NCI-H748 (cell line): ENCODE measurements at regions not wholly inside any gene's neighbourhood (a gene's known extent, or its start where the extent isn't known, plus 50 kb on each side); places are given as distances from the start of the nearest gene placed in this dataset.
"Not testable (repeated sequence)": the region's sequence is repeated elsewhere in the genome, so short reads cannot be mapped to it uniquely, and the experiment has no call there.

Source experiments
- DNase-seq: peaks from one replicate; lab custom pipeline; 2025; ENCODE audit not compliant: unreplicated experiment; lab: John Stamatoyannopoulos, UW

DNA sequence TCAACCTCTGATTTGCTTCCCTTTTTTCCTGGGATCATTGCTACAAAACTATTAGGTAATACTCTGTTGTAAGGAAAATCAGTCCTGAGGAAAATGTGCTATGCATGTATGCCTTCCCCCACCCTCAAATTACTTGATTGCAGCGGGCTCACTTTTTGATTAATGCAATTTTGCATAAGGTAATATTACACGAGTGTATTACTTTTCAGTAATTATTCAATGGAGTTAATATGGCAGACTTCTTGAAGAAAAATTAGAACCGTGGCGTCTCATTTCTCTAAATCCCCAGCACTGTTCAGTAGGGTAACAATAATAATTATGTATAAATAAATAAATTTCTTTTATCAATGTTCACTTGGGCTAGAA lies 527.6 kb upstream of the FANCL start:
- no peak for DNase-seq

DNA sequence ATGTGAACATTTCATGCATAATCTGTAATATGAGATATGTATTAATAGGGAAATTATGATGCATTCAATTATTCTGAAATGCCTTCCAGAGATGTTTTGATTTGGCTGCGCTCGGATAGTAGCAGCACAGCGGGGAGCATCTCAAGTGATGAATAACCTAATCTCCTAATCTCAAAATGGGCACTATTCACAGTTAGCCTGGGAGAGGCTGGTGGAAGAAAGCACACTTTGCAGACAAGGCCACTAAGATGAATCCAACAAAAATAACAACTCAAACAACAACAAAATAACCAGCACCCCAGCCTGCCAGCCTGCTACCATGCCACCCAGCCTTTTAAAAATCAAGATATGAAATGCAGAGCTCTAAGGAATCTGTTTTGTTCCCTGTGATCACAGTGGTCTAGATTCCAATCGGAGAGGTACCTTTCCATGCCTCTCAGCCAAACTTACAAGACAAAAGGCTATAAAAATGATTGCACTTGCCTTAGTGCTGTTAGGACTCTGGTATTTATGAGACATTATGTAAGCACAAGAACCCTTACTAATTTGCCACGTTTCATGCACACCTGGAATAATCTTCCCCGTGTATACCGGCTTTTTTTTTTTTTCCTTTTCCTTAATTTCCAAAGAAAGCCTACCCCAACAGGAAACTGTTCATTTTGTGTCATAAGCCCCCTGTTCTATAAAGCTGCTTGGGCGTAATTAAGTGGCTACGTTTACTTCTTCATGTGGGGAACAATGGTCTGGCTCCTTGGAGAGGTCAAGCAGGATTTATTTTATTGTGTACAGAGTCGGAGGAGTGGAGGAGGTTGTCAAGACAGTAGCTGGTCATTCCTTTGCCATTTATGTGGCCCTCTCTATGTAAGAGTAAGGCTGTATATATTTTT lies 526.9 kb upstream of the FANCL start:
- DNase-seq: peak; percentile 12

DNA sequence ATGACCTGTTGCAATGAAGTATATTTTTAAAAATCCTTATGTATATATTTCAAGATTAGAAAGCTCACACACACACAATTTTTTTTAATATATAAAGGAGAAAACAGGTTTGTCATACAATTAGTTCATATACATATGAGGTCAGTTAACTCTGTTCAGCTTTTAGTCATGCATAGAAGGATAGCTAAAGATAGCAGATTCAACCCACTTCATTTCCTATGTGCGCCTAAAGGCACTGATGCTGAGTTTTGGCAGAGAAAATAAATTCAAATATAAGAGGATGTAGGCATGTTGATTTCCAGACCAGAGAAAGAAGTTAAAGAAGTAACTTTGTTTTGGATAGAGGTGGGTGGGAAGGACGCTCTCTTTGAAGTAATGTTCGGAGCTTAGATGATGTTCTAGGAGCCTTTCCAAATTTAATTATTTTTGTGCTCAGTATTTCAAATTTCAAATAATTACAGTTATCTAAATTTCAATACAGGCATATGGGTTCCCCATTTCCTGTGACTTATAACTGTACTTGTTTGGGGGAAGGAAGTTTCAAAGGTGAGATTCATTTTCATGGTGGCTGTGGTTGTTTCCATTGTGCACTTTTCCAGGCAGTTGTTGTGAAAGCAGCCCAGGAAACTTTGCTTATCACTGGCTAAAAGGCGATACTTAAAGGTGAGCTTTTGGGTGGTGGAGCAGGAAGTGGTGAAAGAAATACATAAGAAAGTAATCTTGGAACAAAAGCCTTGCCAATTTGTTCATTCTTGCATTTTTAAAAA lies 523.4 kb upstream of the FANCL start:
- no peak for DNase-seq

DNA sequence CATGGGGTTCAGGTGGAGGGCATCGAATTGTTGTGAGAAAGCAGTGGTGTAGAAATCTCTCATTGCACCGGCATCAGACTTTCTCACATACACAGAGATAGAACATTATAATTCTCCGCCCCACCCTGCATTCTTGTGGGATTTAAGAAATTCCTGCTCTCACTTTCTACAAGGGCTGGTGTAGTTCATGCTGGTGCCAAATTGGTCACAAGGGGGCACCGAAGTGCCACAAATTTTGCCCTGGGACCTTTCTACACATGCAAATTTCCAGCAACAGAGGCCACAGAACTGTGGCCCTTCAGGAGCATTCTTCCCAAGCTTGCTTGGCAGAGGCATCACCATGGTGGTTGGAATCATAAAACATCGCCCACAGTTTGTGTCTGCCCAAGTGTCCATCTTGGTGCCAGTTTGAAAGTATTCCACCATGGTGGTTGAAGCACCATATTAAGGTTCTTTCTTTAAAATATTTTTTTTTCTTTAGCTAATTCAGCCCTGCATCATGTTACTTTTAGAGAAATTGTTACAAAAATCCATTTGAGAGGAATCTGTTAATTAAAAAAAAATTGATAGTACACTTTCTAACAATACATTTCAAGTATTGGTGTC lies 521.2 kb upstream of the FANCL start:
- DNase-seq: peak; percentile 53

DNA sequence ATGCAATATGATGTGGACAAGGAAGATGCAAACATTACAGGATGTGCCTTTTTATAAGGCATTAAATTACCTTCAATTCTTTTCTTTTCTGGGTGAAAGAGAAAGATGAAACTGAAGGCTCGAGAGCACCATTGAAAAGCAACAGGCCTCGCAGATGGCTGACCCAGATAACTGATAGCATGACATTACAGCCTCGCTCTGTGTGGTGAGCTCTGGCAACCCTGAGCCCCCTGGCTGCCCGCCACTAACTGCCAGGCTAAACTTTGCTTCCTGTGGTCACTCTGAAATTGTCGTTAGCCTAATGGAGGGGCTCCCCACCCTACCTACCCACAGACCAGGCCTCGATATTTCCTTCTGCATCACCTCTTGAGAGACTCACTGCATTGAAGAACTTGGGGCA lies 516.8 kb upstream of the FANCL start:
- no peak for DNase-seq

DNA sequence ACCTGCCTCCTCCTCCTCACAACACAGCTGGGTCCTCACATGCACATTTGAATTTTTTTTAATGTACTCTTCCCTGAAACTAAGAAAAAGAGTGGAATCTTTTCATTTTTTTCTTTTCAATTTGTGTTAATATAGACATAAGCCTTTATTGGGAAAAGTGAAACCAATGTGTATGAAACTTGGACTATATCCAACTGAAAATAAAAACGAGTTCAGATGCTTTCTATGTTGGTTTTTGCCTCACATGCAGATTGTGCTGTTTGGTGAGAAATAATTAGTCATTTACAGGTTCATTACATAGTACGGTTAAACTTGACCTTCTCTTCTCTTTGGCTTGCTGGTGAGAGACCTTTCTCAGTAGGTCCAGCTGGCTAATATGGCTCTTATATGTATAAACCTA lies 515.2 kb upstream of the FANCL start:
- DNase-seq: no peak

DNA sequence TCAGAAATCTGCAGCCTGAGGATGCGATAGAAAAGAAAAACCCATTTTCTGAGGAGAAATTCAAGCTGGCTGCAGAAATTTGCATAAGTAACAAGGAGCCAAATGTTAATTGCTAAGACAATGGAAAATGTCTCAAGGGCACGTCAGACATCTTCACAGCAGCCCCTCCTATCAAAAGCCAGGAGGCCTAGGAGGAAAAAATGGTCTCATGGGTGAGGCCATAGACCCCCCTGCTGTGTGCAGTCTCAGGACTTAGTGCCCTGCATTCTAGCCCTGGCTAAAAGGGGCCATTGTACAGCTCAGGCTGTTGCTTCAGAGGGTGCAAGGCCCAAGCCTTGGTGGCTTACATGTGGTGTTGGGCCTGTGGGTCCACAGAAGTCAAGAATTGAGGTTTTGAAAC lies 511.4 kb upstream of the FANCL start:
- DNase-seq: not testable (repeated sequence)

DNA sequence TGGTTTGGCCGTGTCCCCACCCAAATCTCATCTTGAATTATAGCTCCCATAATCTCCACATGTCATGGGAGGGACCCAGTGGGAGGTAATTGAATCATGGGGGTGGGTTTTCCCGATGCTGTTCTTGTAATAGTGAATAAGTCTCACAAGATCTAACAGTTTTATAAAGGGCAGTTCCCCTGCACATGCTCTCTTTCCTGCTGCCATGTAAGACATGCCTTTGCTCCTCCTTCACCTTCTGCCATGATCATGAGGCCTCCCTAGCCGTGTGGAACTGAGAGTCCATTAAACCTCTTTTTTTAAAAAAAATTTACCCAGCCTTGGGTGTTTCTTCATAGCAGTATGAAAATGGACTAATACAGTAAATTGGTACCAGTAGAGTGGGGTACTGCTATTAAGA lies 510.6 kb upstream of the FANCL start:
- DNase-seq: not testable (repeated sequence)

DNA sequence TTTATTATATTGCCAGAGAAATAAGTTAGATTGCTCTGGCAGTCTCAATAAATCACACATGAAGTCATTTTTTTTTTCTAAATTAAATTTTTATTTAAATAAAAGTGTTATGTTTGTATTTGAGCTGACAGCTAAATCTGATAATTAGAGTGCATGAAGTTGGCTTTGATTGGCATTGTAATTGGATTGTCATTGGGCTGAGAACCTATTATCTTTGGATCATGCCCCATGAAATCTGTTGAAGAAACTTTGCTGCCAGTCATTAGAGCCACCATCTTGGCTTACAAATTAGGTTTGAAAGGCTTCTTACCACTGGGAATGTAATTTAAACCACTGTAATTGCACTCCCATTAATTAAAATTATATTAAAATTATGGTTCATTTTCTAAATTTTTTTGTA lies 507.9 kb upstream of the FANCL start:
- DNase-seq: no peak

DNA sequence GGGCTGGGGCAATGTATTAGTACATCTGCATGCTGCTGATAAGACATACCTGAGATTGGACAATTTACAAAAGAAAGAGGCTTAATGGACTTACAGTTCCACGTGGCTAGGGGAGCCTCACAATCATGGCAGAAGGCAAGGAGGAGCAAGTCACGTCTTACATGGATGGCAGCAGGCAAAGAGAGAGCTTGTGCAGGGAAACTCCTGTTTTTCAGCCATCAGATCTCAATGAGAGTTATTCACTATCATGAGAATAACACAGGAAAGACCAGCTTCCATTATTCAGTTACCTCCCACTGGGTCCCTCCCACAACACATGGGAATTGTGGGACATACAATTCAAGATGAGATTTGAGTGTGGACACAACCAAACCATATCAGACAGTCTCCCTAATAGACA lies 504.2 kb upstream of the FANCL start:
- not testable (repeated sequence) for DNase-seq

DNA sequence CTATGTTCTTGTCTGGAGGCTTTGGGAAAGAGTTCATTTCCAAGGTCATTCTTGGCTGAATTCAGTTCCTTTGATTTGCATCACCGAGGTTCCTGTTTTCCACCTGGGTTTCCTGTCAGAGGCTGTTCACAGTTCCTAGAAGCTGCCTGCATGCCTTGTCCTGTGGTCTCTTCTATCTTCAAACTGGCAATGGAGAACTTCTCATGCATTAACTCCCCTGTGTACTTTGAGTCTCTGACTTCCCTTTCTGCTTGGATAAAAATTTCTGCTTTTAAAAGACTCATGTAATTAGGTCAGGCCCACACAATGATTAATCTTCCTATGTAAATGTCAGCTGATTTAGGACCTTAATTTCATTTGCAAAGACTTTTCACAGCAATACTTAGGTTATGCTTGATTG lies 499.3 kb upstream of the FANCL start:
- no peak for DNase-seq

DNA sequence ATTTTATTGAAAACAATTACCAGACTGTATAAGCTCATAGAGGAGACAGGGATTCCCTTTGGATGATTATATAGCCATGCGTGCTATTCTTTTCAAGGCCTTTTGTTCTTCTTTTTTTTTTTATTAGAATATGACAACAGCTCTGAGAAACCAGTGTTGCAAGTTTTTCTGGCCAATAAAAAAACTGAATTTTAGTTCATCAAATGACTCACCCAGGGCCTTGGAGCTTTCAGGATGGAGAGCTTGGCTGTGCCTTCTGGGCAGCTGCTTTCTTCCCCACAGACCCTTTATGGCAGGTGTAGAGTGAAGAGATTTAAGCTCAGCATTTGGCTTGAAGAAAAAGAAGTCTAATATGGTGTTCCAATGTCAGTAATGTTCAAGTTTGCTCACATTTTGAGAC lies 497.9 kb upstream of the FANCL start:
- no peak for DNase-seq

DNA sequence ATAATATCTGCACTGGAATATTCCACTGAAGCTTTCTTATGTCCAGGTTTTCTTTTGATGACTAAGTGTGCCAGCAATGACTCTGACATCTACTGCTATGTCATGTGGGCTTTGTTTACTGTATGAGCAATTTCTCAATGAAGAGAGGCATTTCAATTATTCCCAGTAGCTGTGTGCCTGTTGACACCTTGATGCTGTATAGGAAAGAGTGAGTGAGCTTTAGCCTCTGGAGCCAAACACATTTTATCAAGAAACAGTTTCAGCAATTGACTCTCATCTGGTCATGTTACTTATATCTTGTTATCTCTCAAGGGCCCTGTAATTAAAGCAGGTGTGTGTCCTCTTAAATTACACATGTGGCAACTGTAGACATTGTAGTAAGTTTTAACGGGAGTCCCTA lies 493.2 kb upstream of the FANCL start:
- DNase-seq: peak; percentile 57

DNA sequence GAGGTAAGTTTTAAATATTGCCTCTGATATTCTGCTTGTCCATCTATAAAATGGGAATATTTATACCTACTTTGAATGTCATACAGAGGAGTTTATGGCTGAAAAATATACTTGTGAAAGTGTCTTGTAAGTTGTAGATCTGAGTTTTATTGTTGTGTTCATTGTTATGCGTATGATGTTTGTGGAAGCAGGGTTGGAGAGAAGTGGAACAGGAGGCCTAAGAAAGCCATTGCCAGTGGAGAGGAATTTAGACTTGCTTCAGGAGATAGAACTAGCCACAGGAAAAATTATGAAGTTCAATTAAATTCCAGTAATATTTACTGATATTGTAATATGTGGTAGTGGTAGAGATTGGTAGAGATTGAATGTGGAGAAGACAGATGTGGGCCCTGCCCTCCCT lies 491.9 kb upstream of the FANCL start:
- DNase-seq: no peak

DNA sequence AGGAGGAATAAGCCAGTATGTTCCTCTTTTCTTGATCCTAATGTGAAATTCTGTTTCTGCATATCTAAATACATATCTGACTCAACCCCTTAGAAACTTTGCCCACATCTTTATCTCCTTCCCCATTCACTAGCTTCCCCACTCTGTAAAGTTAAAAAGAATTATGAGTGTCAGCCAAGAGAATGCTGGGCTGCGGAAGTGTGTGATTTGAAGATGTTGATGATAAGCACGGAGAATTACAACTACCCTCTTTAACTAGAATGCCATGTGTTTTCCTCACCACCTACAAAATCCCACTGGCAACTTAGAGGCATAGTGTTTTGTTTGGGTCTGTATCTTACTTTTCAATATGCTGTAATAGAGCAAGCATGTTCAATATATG lies 490.4 kb upstream of the FANCL start:
- DNase-seq: no peak

DNA sequence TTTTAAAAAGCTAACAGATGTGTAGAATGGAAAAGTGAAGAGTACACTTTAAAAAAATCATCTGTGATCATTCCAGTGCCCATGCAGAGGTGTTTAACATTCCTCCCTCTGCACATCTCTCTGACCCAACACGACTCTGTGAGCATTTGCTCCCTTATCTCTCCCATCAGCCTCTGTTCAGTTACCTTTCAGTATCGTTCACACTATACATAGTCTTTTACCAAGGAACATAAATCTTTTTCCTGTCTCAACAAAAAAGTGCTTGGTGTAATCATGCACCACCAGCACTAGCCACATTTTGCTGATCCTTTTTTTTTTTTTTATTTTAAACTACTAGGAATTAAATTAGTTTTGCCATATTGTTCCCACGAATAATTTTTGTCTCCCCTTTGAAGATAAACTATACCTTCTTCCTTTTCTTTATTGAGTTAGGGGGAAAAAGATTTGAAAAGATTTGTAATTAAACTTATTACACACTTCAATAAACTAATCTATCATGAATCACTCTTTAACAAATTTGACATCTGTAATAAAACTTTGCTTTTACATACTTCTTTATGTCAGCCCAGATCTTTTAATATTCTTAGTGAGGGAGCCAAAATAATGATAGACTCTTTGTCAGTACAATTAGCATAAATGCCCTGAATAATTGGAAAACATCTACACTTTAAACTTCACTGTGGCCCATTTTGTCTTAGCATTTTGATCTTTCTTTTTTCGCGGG lies 489.8 kb upstream of the FANCL start:
- no peak for DNase-seq

DNA sequence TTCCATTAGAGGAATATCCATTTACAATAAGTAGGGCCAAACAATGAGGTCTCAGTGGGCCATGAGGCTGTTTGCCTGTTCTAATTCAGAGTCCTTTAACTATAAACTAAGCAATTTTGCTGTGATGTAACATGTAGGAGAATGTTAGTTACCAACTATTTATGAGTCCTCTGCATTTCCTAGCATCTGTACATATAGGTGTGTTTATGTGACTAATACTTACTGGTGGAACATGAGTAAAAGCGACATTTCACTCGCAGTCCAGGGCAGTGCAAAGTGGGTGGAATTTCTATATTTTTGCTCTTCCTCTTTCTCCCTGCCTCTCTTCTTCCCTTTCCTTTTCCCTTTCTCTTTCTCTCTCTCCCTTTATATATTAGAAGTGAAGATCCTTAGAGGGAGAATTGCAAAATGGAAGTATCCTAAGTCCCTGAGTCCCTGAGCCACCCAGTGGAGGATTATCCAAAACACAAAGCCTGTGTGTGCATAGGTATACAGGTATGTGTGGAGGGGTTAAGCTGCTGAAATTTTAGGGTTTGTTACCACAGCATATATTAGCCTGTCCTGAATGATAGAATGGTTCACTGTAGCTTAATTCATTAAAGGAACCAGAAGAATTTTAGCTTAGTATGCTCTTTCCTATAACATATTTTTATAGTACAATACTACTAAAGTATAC lies 487.0 kb upstream of the FANCL start:
- DNase-seq: no peak

DNA sequence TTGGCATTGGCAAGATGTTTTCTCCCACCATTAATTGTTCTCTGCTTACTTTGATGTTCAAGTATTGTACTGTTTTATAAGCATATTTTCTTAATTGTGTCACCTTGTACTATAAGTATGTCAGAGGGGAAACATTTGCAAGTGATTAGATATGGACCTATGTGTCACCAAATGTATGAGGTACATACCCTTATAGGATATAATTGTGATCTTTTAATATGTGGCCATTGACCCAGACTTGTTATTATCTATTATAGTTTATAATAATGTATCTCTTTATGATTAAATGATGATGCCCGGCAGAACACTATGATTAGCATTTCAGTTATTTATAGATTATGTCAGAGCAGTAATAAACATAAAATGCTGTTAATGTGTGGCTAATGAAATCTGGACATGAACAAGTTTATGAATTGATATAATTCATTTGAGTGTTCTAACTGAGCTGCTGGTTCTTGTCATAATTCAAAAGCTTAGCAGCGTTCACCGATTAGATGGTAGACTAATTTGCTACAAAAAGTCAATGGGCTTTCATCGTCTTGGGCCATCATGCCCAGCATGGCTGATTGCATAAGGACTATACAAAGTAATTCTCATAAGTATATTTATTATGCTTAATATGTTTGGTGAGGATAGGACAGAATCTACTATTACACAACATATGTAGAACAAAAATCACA lies 480.9 kb upstream of the FANCL start:
- DNase-seq: no peak

DNA sequence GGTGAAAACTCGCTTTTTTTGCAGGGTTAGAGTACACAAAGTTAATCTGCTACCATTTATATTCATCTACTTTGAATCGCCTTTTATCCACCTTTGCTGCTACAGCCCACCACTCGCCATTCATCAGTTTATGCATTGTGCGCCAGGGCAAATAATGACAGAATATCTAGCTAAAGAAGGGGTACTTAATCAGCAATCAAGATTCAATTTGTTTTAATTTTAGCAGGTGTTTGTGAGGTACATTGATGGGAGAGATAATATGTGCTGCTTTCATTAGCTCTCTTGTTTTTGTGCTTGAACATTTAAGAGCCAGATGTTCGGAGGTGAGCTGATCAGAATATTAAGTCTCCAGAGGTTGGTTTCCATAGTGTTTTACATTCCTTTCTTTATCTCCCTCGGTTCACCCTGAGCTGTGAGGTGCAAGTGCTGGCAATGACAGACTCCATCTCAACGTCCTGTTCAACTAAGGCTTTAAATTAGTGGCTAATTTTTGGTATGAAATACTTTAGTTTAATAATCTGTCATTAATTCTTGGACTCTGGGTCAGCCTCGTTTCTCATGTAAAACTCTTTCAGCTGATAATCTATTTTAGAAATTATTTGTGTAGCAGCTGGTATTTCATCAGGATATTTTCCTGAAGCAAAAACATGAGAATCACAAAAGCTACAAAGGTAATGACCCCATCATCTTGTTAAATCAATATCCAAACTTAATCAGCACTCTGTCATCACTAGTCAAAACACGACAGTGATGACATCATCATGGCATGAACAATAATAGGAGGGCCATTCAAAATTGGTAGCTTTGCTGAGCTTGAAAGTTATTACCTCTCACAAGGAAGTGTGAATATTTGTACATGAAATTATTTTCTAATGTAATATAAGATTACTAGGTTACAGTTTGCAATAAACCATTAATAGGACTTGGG lies 479.9 kb upstream of the FANCL start:
- peak; percentile 30 for DNase-seq
